Body of pancreas (tissue), 4 donors: ENCODE measurements at regions not wholly inside any gene's neighbourhood (a gene's known extent, or its start where the extent isn't known, plus 50 kb on each side); places are given as distances from the start of the nearest gene placed in this dataset.

Source experiments
- CTCF ChIP-seq, 7 experiments: fragments of 450-650 bp in 4 of 7; fragments of 200-600 bp in 3 of 7; sonication (generic) in 3 of 7; IDR thresholded peaks; one replicate each; pipeline ENCODE4 v1.5.1; 2016 to 2019; ENCODE audit warnings: antibody characterized with exemption in 7 of 7
- POLR2A ChIP-seq, 3 donors: fragments of 450-650 bp; IDR thresholded peaks; one replicate each; pipeline ENCODE4 v1.6.1; 2016; ENCODE audit warnings: antibody characterized with exemption in 3 of 3, mild to moderate bottlenecking in 2 of 3

DNA sequence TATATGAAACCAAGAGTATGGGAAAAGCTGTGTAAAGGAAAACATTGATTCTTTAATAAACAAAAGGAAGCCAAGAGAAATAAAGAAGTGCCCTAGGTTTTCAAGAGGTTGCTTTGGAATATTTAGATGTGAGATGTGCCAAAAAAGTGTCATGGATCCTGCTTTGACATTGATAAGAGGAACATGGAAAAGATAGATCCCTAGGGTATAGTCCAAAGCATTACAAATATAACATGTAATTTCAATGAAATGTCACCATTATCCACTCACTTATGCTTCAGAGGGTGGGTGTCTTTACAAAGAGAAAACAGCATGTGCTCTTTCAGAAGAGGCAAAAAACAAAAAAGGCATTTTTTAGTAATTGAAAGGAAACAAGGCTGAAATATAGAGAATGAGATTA is 1196.7 kb downstream of the EFNA5 start:
- TF ChIP-seq CTCF (IDR thresholded peaks at IDR 0.05) (no peak), POLR2A (IDR thresholded peaks at IDR 0.05) (no peak)
